ENCODE measurements at regions not wholly inside any gene's neighbourhood (a gene's known extent, or its start where the extent isn't known, plus 50 kb on each side); places are given as distances from the start of the nearest gene placed in this dataset.
"Not testable (repeated sequence)": the region's sequence is repeated elsewhere in the genome, so short reads cannot be mapped to it uniquely, and the experiment has no call there.

DNA sequence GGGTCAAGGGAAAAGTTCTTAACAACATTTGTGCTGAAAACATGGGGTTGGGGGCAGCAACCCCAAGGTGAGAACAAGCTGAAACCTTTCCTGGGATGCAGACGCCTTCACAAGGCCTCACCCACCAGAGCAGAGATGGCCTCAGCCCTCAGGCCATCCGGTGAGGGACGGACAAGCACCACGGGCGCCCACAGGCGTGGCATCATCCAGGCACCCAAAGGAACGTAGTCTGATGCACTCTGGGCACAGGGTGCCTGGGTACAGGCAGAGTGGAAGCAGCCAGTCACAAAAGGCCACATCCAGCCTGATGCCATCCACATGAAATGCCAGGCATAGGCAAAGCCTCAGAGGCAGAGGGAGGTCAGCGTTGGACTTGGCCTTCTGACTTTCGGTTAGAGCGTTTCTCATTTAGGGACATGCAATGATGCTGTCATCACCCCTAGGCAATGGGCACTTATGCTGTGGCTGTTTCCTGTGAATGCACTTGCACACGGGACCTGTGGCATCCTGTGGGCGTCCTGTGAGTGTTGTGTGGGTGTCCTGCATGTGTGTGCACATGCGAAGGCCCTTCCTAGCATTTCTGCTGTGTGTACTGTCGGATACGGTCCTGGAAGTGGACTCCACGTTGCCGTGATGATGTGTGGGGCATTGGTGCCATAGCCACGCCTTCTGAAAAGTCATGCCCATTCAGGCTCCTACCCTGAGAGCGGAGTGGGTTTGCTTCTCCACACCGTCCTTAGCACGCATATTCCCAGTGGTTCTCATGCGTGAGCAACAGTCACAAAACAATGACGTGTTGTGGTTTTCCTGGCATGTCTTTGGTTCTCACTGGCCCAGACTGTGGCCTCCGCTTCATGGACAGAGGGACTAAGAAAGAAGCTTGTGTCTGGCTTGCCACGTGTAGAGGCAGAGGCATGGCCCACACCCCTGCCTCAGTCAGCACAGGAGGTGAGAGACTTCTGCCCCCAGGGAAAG is 52.7 kb upstream of the ZNF469 start:
- Histone ChIP-seq H3K27ac (no peak overlapping the region), H4K20me1 (ENCODE audit: insufficient read depth) (no peaks in the 10 kb centered on the region), H3K27me3 (replicated peaks; ENCODE audit: insufficient read depth) (no peaks in the 10 kb centered on the region), H3K4me3 (no peak overlapping the region), H3K4me1 (ENCODE audit: insufficient read depth) (peaks cover 23% of the 10 kb centered on the region), H2AFZ (no peak overlapping the region), H3K9ac (no peak overlapping the region), H3F3A (ENCODE audit: insufficient read depth) (peaks cover 16% of the 10 kb centered on the region), H3K4me2 (ENCODE audit: unreplicated experiment) (no peak overlapping the region), H3K9me3 (ENCODE audit: low read depth) (no peaks in the 10 kb centered on the region), H3K36me3 (ENCODE audit: low read depth) (no peaks in the 10 kb centered on the region), H3K79me2 (ENCODE audit: insufficient read depth) (no peaks in the 10 kb centered on the region), H3K9me2 (ENCODE audit: insufficient read depth) (no peaks in the 10 kb centered on the region)
- TF ChIP-seq EZH2 (IDR thresholded peaks at IDR 0.05; ENCODE audit: insufficient read depth, poor library complexity, severe bottlenecking) (no peak), EZH2phosphoT487 (IDR thresholded peaks at IDR 0.05; ENCODE audit: insufficient read depth, low read depth) (no peak)
- in situ Hi-C loops (cut with MboI) = no loop called here
- DNase-seq = no peak
- 95 to 97% methylated on average over 25 of the region's 25 CpGs for WGBS, 2 experiments (ENCODE audit: low coverage in 1 of 2, low lambda C conversion rate in 2 of 2, missing lambda C conversion rate in 2 of 2)

DNA sequence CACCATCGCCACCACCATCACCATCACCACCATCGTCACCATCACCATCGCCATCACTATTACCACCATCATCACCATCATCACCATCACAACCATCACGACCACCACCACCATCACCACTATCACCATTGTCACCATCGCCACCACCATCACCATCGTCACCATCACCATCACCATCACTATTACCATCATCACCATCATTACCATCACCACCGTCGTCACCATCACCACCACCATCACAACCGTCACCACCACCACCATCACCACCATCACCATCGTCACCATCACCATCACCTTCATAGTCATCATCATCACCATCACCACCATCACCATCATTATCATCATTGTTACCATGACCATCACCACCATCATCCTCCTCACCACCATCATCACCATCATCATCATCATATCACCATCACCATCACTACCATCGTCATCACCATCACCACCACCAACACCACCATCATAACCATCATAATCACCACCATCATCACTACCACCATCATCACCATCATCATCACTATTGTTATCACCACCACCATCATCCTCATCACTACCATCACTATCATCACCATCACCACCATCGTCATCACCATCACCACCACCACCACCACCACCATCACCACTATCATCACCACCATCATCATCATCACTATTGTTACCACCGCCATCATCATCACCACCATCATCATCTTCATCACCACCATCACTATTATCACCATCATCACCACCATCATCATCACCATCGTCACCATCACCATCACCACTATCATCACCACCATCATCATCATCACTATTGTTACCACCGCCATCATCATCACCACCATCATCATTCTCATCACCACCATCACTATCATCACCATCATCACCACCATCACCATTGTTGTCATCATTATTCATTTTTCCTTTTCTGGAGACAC is 51.5 kb upstream of the ZNF469 start:
- Histone ChIP-seq H3K79me2 (ENCODE audit: insufficient read depth) (no peaks in the 10 kb centered on the region), H3K27me3 (replicated peaks; ENCODE audit: insufficient read depth) (no peaks in the 10 kb centered on the region), H3K4me3 (no peak overlapping the region), H3K27ac (peak overlapping the region; percentile 99), H3F3A (ENCODE audit: insufficient read depth) (peaks cover 23% of the 10 kb centered on the region), H3K4me2 (ENCODE audit: unreplicated experiment) (peak overlapping the region; percentile 59), H4K20me1 (ENCODE audit: insufficient read depth) (no peaks in the 10 kb centered on the region), H3K9me3 (ENCODE audit: low read depth) (no peaks in the 10 kb centered on the region), H2AFZ (no peak overlapping the region), H3K9me2 (ENCODE audit: insufficient read depth) (no peaks in the 10 kb centered on the region), H3K4me1 (ENCODE audit: insufficient read depth) (peaks cover 23% of the 10 kb centered on the region), H3K36me3 (ENCODE audit: low read depth) (no peaks in the 10 kb centered on the region), H3K9ac (peak overlapping the region; percentile 63)
- WGBS, 2 experiments (ENCODE audit: low coverage in 1 of 2, low lambda C conversion rate in 2 of 2, missing lambda C conversion rate in 2 of 2) = 95% methylated on average over 14 to 15 of the region's 15 CpGs
- in situ Hi-C loops (cut with MboI) = no loop called here
- TF ChIP-seq EZH2phosphoT487 (IDR thresholded peaks at IDR 0.05; ENCODE audit: insufficient read depth, low read depth) = no peak
- no peak for TF ChIP-seq EZH2 (IDR thresholded peaks at IDR 0.05; ENCODE audit: insufficient read depth, poor library complexity, severe bottlenecking)
- no peak for DNase-seq

GRCh38 chr16:88331989-88332920 is 50.5 kb upstream of the ZNF469 start:
- 0 out of 2 replicates have a peak overlapping the region, but pooled peaks have one; percentile 10 for H3K4me3 ChIP-seq
- TF ChIP-seq EZH2phosphoT487 (IDR thresholded peaks at IDR 0.05; ENCODE audit: insufficient read depth, low read depth) (no peak), EZH2 (IDR thresholded peaks at IDR 0.05; ENCODE audit: insufficient read depth, poor library complexity, severe bottlenecking) (no peak)
- H3K36me3 ChIP-seq (ENCODE audit: low read depth) = no peaks in the 10 kb centered on the region
- peaks cover 28% of the 10 kb centered on the region for H3F3A ChIP-seq (ENCODE audit: insufficient read depth)
- H2AFZ ChIP-seq = no peak overlapping the region
- no peaks in the 10 kb centered on the region for H3K9me3 ChIP-seq (ENCODE audit: low read depth)
- no peaks in the 10 kb centered on the region for H3K27me3 ChIP-seq (replicated peaks; ENCODE audit: insufficient read depth)
- WGBS, 2 experiments (ENCODE audit: low coverage in 1 of 2, low lambda C conversion rate in 2 of 2, missing lambda C conversion rate in 2 of 2) = 17 to 18% methylated on average over 22 to 23 of the region's 23 CpGs
- H3K4me2 ChIP-seq (ENCODE audit: unreplicated experiment) = peak overlapping the region; percentile 59
- H4K20me1 ChIP-seq (ENCODE audit: insufficient read depth) = no peaks in the 10 kb centered on the region
- H3K79me2 ChIP-seq (ENCODE audit: insufficient read depth) = no peaks in the 10 kb centered on the region
- in situ Hi-C loops (cut with MboI) = no loop called here
- peak overlapping the region; percentile 83 for H3K9ac ChIP-seq
- DNase-seq = peak; percentile 100
- peak overlapping the region; percentile 99 for H3K27ac ChIP-seq
- peaks cover 23% of the 10 kb centered on the region for H3K4me1 ChIP-seq (ENCODE audit: insufficient read depth)
- no peaks in the 10 kb centered on the region for H3K9me2 ChIP-seq (ENCODE audit: insufficient read depth)

- not testable (repeated sequence) for H3K4me3 ChIP-seq
Measured at GRCh38 chr16:88332921-88333825, 49.6 kb upstream of the ZNF469 start.

More at GRCh38 chr16:88332921-88333825, 49.6 kb upstream of the ZNF469 start:
- H3F3A ChIP-seq (ENCODE audit: insufficient read depth) = peaks cover 28% of the 10 kb centered on the region
- H3K27ac ChIP-seq = peak overlapping the region; percentile 99
- peak; percentile 74 for DNase-seq
- 67 to 68% methylated on average over 23 to 26 of the region's 33 CpGs for WGBS, 2 experiments (ENCODE audit: low coverage in 1 of 2, low lambda C conversion rate in 2 of 2, missing lambda C conversion rate in 2 of 2)
- peak overlapping the region; percentile 39 for H3K4me2 ChIP-seq (ENCODE audit: unreplicated experiment)
- H4K20me1 ChIP-seq (ENCODE audit: insufficient read depth); H3K9me3 ChIP-seq (ENCODE audit: low read depth); H3K9me2 ChIP-seq (ENCODE audit: insufficient read depth); H3K79me2 ChIP-seq (ENCODE audit: insufficient read depth); in situ Hi-C loops (cut with MboI); H3K27me3 ChIP-seq (replicated peaks; ENCODE audit: insufficient read depth); H2AFZ ChIP-seq; H3K36me3 ChIP-seq (ENCODE audit: low read depth): not testable (repeated sequence)
- peak overlapping the region; percentile 83 for H3K9ac ChIP-seq
- H3K4me1 ChIP-seq (ENCODE audit: insufficient read depth) = peaks cover 23% of the 10 kb centered on the region

All from GM23248 (cell line).